WTC11 (cell line): ENCODE measurements at regions not wholly inside any gene's neighbourhood (a gene's known extent, or its start where the extent isn't known, plus 50 kb on each side); places are given as distances from the start of the nearest gene placed in this dataset.

ENCODE experiments used
- ESRRA ChIP-seq: sonication (generic); formaldehyde crosslinking; IDR thresholded peaks from 2 replicates; pipeline ENCODE4 v1.8.1; 2022; ENCODE audit warnings: mild to moderate bottlenecking, missing genetic modification reagents, borderline replicate concordance
- ETV6 ChIP-seq: sonication (generic); formaldehyde crosslinking; IDR thresholded peaks from 2 replicates; pipeline ENCODE4 v1.8.1; 2022; ENCODE audit warnings: mild to moderate bottlenecking, missing genetic modification reagents
- SP1 ChIP-seq: sonication (generic); formaldehyde crosslinking; conservative IDR thresholded peaks from 2 replicates; pipeline ENCODE4 v1.8.1; 2022; ENCODE audit warnings: missing genetic modification reagents
- TF ChIP-seq, protein P1 (sequence below): fragments of 200-600 bp; IDR thresholded peaks from 2 replicates; pipeline ENCODE4 v1.8.0; 2022; ENCODE audit warnings: antibody characterized with exemption
- TF ChIP-seq, protein P2 (sequence below): sonication (generic); formaldehyde crosslinking; IDR thresholded peaks from 2 replicates; pipeline ENCODE4 v1.8.1; 2023; ENCODE audit warnings: mild to moderate bottlenecking, missing genetic modification reagents, moderate library complexity

DNA sequence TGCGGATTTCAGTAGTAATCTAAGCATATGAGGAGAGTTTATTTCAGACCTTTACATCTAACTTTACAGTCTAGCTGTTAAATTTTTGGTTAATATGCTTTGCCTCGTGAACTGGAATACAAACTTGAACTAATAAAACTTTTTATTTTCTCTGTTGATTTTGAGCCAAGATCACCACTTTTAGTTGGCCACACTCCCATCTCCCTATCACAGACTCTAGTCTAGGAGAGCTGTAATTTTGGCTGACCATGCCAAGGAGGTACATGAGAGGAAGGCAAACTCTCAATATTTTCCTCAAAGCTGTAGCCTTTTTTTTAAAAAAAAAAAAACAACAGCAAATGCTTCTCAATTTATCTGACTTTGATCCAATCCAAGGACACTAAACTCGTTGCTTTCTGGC lies 597.5 kb upstream of the PCDH7 start:
- no peak for TF ChIP-seq ETV6
- no peak for TF ChIP-seq SP1
- TF ChIP-seq, protein P1, sequence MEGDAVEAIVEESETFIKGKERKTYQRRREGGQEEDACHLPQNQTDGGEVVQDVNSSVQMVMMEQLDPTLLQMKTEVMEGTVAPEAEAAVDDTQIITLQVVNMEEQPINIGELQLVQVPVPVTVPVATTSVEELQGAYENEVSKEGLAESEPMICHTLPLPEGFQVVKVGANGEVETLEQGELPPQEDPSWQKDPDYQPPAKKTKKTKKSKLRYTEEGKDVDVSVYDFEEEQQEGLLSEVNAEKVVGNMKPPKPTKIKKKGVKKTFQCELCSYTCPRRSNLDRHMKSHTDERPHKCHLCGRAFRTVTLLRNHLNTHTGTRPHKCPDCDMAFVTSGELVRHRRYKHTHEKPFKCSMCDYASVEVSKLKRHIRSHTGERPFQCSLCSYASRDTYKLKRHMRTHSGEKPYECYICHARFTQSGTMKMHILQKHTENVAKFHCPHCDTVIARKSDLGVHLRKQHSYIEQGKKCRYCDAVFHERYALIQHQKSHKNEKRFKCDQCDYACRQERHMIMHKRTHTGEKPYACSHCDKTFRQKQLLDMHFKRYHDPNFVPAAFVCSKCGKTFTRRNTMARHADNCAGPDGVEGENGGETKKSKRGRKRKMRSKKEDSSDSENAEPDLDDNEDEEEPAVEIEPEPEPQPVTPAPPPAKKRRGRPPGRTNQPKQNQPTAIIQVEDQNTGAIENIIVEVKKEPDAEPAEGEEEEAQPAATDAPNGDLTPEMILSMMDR, result no peak
- TF ChIP-seq ESRRA (CRISPR knock-in tag), result no peak
- TF ChIP-seq, protein P2, sequence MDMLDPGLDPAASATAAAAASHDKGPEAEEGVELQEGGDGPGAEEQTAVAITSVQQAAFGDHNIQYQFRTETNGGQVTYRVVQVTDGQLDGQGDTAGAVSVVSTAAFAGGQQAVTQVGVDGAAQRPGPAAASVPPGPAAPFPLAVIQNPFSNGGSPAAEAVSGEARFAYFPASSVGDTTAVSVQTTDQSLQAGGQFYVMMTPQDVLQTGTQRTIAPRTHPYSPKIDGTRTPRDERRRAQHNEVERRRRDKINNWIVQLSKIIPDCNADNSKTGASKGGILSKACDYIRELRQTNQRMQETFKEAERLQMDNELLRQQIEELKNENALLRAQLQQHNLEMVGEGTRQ, result no peak
